ENCODE measurements at regions not wholly inside any gene's neighbourhood (a gene's known extent, or its start where the extent isn't known, plus 50 kb on each side); places are given as distances from the start of the nearest gene placed in this dataset.
A peak's percentile ranks its signal among the peaks of the same experiment; 100 is the strongest.
"Not testable (repeated sequence)": the region's sequence is repeated elsewhere in the genome, so short reads cannot be mapped to it uniquely, and the experiment has no call there.

GRCh38 chr1:192506741-192507155 lies 68.8 kb upstream of the RGS1 start:
- Mint-ChIP-seq H3K9me3 (no peaks in the 10 kb centered on the region), H3K4me1 (no peaks in the 10 kb centered on the region), H3K27me3 (ENCODE audit: low read depth) (no peaks in the 10 kb centered on the region), H3K36me3 (ENCODE audit: low read depth) (no peaks in the 10 kb centered on the region), H3K27ac (ENCODE audit: unreplicated experiment) (no peak overlapping the region), H3K4me3 (no peak overlapping the region)
- no peak for DNase-seq (ENCODE audit: low read depth, low spot score)
- peak; percentile 34 for TF ChIP-seq CTCF (conservative IDR thresholded peaks at IDR 0.05)

- H3K27ac Mint-ChIP-seq (ENCODE audit: unreplicated experiment), result peak overlapping the region; percentile 74
- H3K36me3 Mint-ChIP-seq (ENCODE audit: low read depth), result no peaks in the 10 kb centered on the region
- no peak for TF ChIP-seq CTCF (conservative IDR thresholded peaks at IDR 0.05)
- H3K27me3 Mint-ChIP-seq (ENCODE audit: low read depth), result no peaks in the 10 kb centered on the region
- no peak overlapping the region for H3K4me3 Mint-ChIP-seq
- no peaks in the 10 kb centered on the region for H3K9me3 Mint-ChIP-seq
- no peak for DNase-seq (ENCODE audit: low read depth, low spot score)
- H3K4me1 Mint-ChIP-seq, result peaks cover 24% of the 10 kb centered on the region
Measured at GRCh38 chr1:192512426-192513162, 63.0 kb upstream of the RGS1 start.

- TF ChIP-seq CTCF (conservative IDR thresholded peaks at IDR 0.05), result no peak
- Mint-ChIP-seq H3K4me1 (peaks cover 24% of the 10 kb centered on the region), H3K4me3 (no peak overlapping the region), H3K27me3 (ENCODE audit: low read depth) (no peaks in the 10 kb centered on the region), H3K9me3 (no peaks in the 10 kb centered on the region), H3K27ac (ENCODE audit: unreplicated experiment) (no peak overlapping the region), H3K36me3 (ENCODE audit: low read depth) (no peaks in the 10 kb centered on the region)
- DNase-seq (ENCODE audit: low read depth, low spot score), result no peak
Measured at GRCh38 chr1:192513196-192513595, 62.4 kb upstream of the RGS1 start.

- H3K4me3 Mint-ChIP-seq, result no peak overlapping the region
- H3K27me3 Mint-ChIP-seq (ENCODE audit: low read depth), result no peaks in the 10 kb centered on the region
- H3K36me3 Mint-ChIP-seq (ENCODE audit: low read depth), result no peaks in the 10 kb centered on the region
- H3K27ac Mint-ChIP-seq (ENCODE audit: unreplicated experiment), result no peak overlapping the region
- peaks cover 24% of the 10 kb centered on the region for H3K4me1 Mint-ChIP-seq
- TF ChIP-seq CTCF (conservative IDR thresholded peaks at IDR 0.05), result no peak
- DNase-seq (ENCODE audit: low read depth, low spot score), result no peak
- H3K9me3 Mint-ChIP-seq, result no peaks in the 10 kb centered on the region
Measured at GRCh38 chr1:192513697-192514096, 61.9 kb upstream of the RGS1 start.

GRCh38 chr1:192516776-192517297 lies 58.7 kb upstream of the RGS1 start:
- Mint-ChIP-seq H3K36me3 (ENCODE audit: low read depth) (no peaks in the 10 kb centered on the region), H3K4me3 (no peak overlapping the region), H3K27me3 (ENCODE audit: low read depth) (no peaks in the 10 kb centered on the region), H3K4me1 (peaks cover 23% of the 10 kb centered on the region), H3K9me3 (no peaks in the 10 kb centered on the region), H3K27ac (ENCODE audit: unreplicated experiment) (no peak overlapping the region)
- DNase-seq (ENCODE audit: low read depth, low spot score), result no peak
- TF ChIP-seq CTCF (conservative IDR thresholded peaks at IDR 0.05), result no peak

- H3K27ac Mint-ChIP-seq (ENCODE audit: unreplicated experiment); H3K4me3 Mint-ChIP-seq; H3K9me3 Mint-ChIP-seq; H3K36me3 Mint-ChIP-seq (ENCODE audit: low read depth); DNase-seq (ENCODE audit: low read depth, low spot score); H3K27me3 Mint-ChIP-seq (ENCODE audit: low read depth): not testable (repeated sequence)
- H3K4me1 Mint-ChIP-seq, result peaks cover 13% of the 10 kb centered on the region
Measured at GRCh38 chr1:192517716-192518355, 57.7 kb upstream of the RGS1 start.

All from neural crest cell (in vitro differentiated cells).